GM19438 (cell line): ENCODE measurements at regions not wholly inside any gene's neighbourhood (a gene's known extent, or its start where the extent isn't known, plus 50 kb on each side); places are given as distances from the start of the nearest gene placed in this dataset.

Experiments
- ATAC-seq: cut with Tn5 transposase; IDR thresholded peaks from one replicate; pipeline ENCODE4 v1.9.1; 2021; ENCODE audit warnings: low read depth; ENCODE audit not compliant: unreplicated experiment

- no peak for ATAC-seq
These were observed 58.3 kb upstream of the LYST start for GRCh38 chr1:235925016-235925415.

GRCh38 chr1:235923466-235924021, 56.8 kb upstream of the LYST start:
- ATAC-seq = no peak

- no peak for ATAC-seq
These were observed 54.1 kb upstream of the LYST start for GRCh38 chr1:235920596-235921375.

GRCh38 chr1:235919833-235920441, 53.2 kb upstream of the LYST start:
- ATAC-seq = no peak

GRCh38 chr1:235919127-235919832, 52.6 kb upstream of the LYST start:
- ATAC-seq = no peak

- ATAC-seq = no peak
These were observed 51.8 kb upstream of the LYST start for GRCh38 chr1:235918465-235918864.

DNA sequence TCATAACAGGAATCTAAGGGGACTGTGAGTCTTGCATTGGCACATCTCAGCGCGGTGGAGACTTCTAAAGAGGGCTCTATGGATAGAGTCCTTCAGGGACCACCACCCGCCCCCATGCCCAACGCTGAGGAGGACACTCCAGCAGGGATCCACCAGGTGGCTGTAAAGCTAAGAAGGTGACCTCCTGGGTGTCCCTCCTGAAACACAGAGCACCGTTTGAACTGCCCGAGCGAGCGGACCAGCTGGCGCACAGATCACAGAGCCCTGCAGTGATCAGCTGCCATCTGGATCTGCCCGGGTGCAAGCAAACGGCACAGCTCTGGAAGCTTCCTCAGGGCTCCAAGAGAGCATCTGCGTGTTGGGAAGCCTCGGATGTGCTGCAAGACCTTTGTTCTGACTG, 51.3 kb upstream of the LYST start:
- ATAC-seq = no peak

DNA sequence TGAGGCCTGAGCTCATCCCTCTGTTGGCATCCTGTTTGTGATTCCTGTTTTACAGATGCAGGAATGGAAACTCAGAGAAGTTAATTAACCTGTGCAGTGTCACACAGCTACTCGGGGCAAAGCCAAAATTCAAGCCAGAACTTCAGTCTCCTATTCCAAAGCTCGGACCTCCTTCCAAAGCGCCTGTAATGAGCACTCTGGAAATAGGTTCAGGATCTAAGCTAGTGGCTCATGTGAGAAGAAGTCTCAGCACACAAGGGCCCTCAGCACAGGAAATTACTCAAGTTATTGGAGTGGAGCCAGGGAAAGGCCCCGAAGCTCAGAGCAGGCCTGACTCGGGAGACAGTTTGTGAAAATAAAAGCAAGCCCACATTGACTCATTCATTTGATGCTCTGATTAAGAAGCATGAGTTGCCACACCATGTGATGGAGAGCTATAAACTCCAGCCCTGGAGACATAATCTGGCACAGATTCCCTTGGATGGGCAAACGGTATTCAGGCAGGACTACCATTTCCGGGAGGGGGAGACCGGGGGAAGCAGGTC, 50.6 kb upstream of the LYST start:
- peak; percentile 84 for ATAC-seq
